ENCODE measurements at regions not wholly inside any gene's neighbourhood (a gene's known extent, or its start where the extent isn't known, plus 50 kb on each side); places are given as distances from the start of the nearest gene placed in this dataset.
A peak's percentile ranks its signal among the peaks of the same experiment; 100 is the strongest.

- DNase-seq, result no peak
Observed at GRCh38 chr3:66165660-66166059, 55.1 kb upstream of the SLC25A26 start.

- DNase-seq, result no peak
Observed at GRCh38 chr3:66164155-66164554, 56.6 kb upstream of the SLC25A26 start.

- DNase-seq, result no peak
Observed at GRCh38 chr3:66163222-66163621, 57.6 kb upstream of the SLC25A26 start.

- DNase-seq, result no peak
Observed at GRCh38 chr3:66162766-66163165, 58.0 kb upstream of the SLC25A26 start.

- DNase-seq, result no peak
Observed at GRCh38 chr3:66158933-66159683, 61.7 kb upstream of the SLC25A26 start.

GRCh38 chr3:66154444-66154861, 66.3 kb upstream of the SLC25A26 start:
- peak; percentile 75 for DNase-seq

GRCh38 chr3:66153481-66154443, 67.0 kb upstream of the SLC25A26 start:
- peak; percentile 76 for DNase-seq

GRCh38 chr3:66152336-66152735, 68.5 kb upstream of the SLC25A26 start:
- no peak for DNase-seq

GRCh38 chr3:66150977-66151376, 69.8 kb upstream of the SLC25A26 start:
- no peak for DNase-seq

- no peak for DNase-seq
Observed at GRCh38 chr3:66149269-66149668, 71.5 kb upstream of the SLC25A26 start.

GRCh38 chr3:66145408-66145733, 75.4 kb upstream of the SLC25A26 start:
- DNase-seq, result no peak

GRCh38 chr3:66144568-66145407, 76.0 kb upstream of the SLC25A26 start:
- no peak for DNase-seq

GRCh38 chr3:66142079-66142478, 78.7 kb upstream of the SLC25A26 start:
- no peak for DNase-seq

- DNase-seq, result no peak
Observed at GRCh38 chr3:66140743-66141372, 79.9 kb upstream of the SLC25A26 start.

GRCh38 chr3:66140106-66140505, 80.7 kb upstream of the SLC25A26 start:
- DNase-seq, result no peak

GRCh38 chr3:66139415-66139814, 81.4 kb upstream of the SLC25A26 start:
- peak; percentile 58 for DNase-seq

- DNase-seq, result peak; percentile 88
Observed at GRCh38 chr3:66138336-66139313, 82.2 kb upstream of the SLC25A26 start.

- DNase-seq, result no peak
Observed at GRCh38 chr3:66136597-66136996, 84.2 kb upstream of the SLC25A26 start.

- DNase-seq, result no peak
Observed at GRCh38 chr3:66133853-66134445, 86.9 kb upstream of the SLC25A26 start.

- DNase-seq, result no peak
Observed at GRCh38 chr3:66133050-66133757, 87.6 kb upstream of the SLC25A26 start.

Measured in NCI-H82 (cell line).